Endometrium (tissue), 2 donors: ENCODE measurements at regions not wholly inside any gene's neighbourhood (a gene's known extent, or its start where the extent isn't known, plus 50 kb on each side); places are given as distances from the start of the nearest gene placed in this dataset.
"Not testable (repeated sequence)": the region's sequence is repeated elsewhere in the genome, so short reads cannot be mapped to it uniquely, and the experiment has no call there.

Experiments used
- FAIRE-seq: peaks from 2 replicates; lab custom pipeline; 2012; peaks lifted over from hg19 to GRCh38; lab: Jason Lieb, UNC
- donor health status: control.
- donor health status: control.

GRCh38 chr7:52777051-52777822 is 258.2 kb upstream of the POM121L12 start:
- FAIRE-seq = no peak

GRCh38 chr7:52775876-52776275 is 259.6 kb upstream of the POM121L12 start:
- no peak for FAIRE-seq

GRCh38 chr7:52771177-52771576 is 264.3 kb upstream of the POM121L12 start:
- no peak for FAIRE-seq

- FAIRE-seq = no peak
Measured at GRCh38 chr7:52764492-52765169, 270.8 kb upstream of the POM121L12 start.

GRCh38 chr7:52758356-52758755 is 277.1 kb upstream of the POM121L12 start:
- no peak for FAIRE-seq

GRCh38 chr7:52753855-52754254 is 281.6 kb upstream of the POM121L12 start:
- FAIRE-seq = no peak

- FAIRE-seq = no peak
Measured at GRCh38 chr7:52752891-52753290, 282.5 kb upstream of the POM121L12 start.

- FAIRE-seq = no peak
Measured at GRCh38 chr7:52749880-52750279, 285.6 kb upstream of the POM121L12 start.

- FAIRE-seq = no peak
Measured at GRCh38 chr7:52747817-52748216, 287.6 kb upstream of the POM121L12 start.

GRCh38 chr7:52741670-52742290 is 293.7 kb upstream of the POM121L12 start:
- FAIRE-seq = no peak

GRCh38 chr7:52735656-52736055 is 299.8 kb upstream of the POM121L12 start:
- no peak for FAIRE-seq

GRCh38 chr7:52728683-52729082 is 306.8 kb upstream of the POM121L12 start:
- not testable (repeated sequence) for FAIRE-seq

GRCh38 chr7:52727632-52728031 is 307.8 kb upstream of the POM121L12 start:
- FAIRE-seq = no peak

- FAIRE-seq = no peak
Measured at GRCh38 chr7:52726986-52727385, 308.4 kb upstream of the POM121L12 start.

- no peak for FAIRE-seq
Measured at GRCh38 chr7:52726493-52726892, 308.9 kb upstream of the POM121L12 start.

GRCh38 chr7:52723606-52724005 is 311.8 kb upstream of the POM121L12 start:
- no peak for FAIRE-seq

- no peak for FAIRE-seq
Measured at GRCh38 chr7:52720856-52721255, 314.6 kb upstream of the POM121L12 start.

- FAIRE-seq = no peak
Measured at GRCh38 chr7:52719677-52720076, 315.8 kb upstream of the POM121L12 start.

GRCh38 chr7:52715701-52716100 is 319.7 kb upstream of the POM121L12 start:
- FAIRE-seq = no peak

- no peak for FAIRE-seq
Measured at GRCh38 chr7:52712938-52713337, 322.5 kb upstream of the POM121L12 start.

GRCh38 chr7:52711951-52712350 is 323.5 kb upstream of the POM121L12 start:
- no peak for FAIRE-seq

- no peak for FAIRE-seq
Measured at GRCh38 chr7:52708846-52709245, 326.6 kb upstream of the POM121L12 start.

- no peak for FAIRE-seq
Measured at GRCh38 chr7:52705768-52706167, 329.7 kb upstream of the POM121L12 start.
